GM06990 (cell line): ENCODE measurements at regions not wholly inside any gene's neighbourhood (a gene's known extent, or its start where the extent isn't known, plus 50 kb on each side); places are given as distances from the start of the nearest gene placed in this dataset.

Experiments used
- DNase-seq: peaks from one replicate; pipeline ENCODE4 v3.0.0-alpha.2; 2011; ENCODE audit not compliant: insufficient read length; ENCODE audit errors: extremely low read depth
- H3K27me3 ChIP-seq: replicated peaks from 2 replicates; pipeline ENCODE4 v1.6.0; 2011; ENCODE audit warnings: low read length; ENCODE audit not compliant: control insufficient read depth, insufficient read depth
- H3K36me3 ChIP-seq: 2 replicates; pipeline ENCODE4 v1.5.1; 2011; ENCODE audit warnings: low read length; ENCODE audit not compliant: control insufficient read depth, insufficient read depth
- H3K4me3 ChIP-seq: replicated peaks from 2 replicates; pipeline ENCODE4 v1.5.1; 2011; ENCODE audit warnings: low read depth, mild to moderate bottlenecking, control low read depth, low read length
- TF ChIP-seq, protein P1 (sequence below): IDR thresholded peaks from 2 replicates; pipeline ENCODE4 v1.5.1; 2011; ENCODE audit warnings: low read length, control low read depth, mild to moderate bottlenecking, inconsistent platforms; ENCODE audit not compliant: insufficient read depth, poor library complexity, severe bottlenecking

DNA sequence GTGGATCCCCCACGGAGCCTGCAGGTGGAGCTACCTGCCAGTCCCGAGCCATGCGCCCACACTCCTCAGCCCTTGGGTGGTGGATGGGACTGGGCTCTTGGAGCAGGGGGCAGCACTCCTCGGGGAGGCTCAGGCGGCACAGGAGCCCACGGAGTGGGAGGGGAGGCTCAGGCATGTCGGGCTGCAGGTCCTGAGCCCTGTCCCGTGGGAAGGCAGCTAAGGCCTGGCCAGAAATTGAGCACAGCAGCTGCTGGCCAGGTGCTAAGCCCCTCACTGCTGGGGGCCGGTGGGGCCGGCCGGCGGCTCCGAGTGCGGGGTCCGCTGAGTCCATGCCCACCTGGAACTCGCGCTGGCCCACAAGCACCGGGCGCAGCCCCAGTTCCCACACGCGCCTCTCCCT lies 91.7 kb upstream of the ACVR1 start:
- TF ChIP-seq, protein P1, sequence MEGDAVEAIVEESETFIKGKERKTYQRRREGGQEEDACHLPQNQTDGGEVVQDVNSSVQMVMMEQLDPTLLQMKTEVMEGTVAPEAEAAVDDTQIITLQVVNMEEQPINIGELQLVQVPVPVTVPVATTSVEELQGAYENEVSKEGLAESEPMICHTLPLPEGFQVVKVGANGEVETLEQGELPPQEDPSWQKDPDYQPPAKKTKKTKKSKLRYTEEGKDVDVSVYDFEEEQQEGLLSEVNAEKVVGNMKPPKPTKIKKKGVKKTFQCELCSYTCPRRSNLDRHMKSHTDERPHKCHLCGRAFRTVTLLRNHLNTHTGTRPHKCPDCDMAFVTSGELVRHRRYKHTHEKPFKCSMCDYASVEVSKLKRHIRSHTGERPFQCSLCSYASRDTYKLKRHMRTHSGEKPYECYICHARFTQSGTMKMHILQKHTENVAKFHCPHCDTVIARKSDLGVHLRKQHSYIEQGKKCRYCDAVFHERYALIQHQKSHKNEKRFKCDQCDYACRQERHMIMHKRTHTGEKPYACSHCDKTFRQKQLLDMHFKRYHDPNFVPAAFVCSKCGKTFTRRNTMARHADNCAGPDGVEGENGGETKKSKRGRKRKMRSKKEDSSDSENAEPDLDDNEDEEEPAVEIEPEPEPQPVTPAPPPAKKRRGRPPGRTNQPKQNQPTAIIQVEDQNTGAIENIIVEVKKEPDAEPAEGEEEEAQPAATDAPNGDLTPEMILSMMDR, result no peak
- H3K36me3 ChIP-seq, result no peaks in the 10 kb centered on the region
- no peak overlapping the region for H3K4me3 ChIP-seq
- H3K27me3 ChIP-seq, result no peaks in the 10 kb centered on the region; the same call in 1 of the 2 replicates
- no peak for DNase-seq

DNA sequence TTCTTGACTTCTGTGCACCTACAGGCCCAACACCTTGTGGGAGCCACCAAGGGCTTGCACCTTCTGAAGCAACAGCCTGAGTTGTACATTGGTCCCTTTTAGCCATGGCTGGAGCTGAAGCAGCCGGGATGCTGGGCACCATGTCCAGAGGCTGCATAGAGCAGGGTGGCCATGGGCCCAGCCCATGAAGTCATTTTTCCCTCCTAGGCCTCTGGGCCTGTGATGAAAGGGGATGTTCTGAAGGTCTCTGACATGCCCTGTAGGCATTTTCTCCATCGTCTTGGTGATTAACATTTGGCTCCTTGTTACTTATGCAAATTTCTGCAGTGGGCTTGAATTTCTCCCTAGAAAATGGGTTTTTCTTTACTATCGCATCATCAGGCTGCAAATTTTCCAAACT lies 83.1 kb upstream of the ACVR1 start:
- no peak for DNase-seq
- no peaks in the 10 kb centered on the region for H3K36me3 ChIP-seq
- H3K4me3 ChIP-seq, result no peak overlapping the region
- no peaks in the 10 kb centered on the region; the same call in 1 of the 2 replicates for H3K27me3 ChIP-seq
- TF ChIP-seq, protein P1, result no peak

DNA sequence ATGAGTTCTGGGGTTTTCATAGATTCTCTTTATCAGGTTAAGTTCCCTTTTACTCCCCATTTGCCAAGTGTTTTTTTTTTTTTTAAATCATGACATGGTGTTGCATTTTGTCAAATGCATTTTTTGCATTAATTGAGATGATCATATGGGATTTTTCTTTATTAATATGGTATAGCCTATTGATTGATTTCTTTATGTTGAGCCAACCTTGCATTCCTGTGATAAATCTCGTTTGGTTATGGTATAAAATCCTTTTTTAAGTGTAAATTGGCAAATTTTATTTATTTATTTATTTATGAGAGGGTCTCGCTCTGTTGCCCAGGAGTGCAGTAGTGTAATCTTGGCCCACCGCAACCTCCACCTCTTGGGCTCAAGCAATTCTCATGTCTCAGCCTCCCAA lies 81.5 kb upstream of the ACVR1 start:
- TF ChIP-seq, protein P1, result no peak
- Histone ChIP-seq H3K4me3 (no peak overlapping the region), H3K27me3 (no peaks in the 10 kb centered on the region), H3K36me3 (no peaks in the 10 kb centered on the region)
- no peak for DNase-seq

DNA sequence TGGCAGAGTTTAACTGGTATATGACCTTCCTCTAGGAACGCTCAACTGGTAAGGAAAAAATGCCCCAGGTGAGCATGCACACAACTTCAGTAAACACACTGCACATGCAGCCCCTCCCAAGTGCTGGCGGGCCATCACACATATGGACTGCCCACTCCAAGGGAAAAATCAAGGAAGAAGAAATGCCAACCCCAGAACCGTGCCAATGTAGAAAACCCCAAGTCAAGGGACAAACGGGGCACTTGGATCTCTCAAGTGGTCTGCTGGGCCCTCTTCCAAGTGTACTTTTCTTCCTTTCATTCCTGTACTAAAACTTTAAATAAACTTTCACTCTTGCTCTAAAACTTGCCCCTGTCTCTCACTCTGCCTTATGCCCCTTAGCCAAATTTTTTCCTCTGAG lies 76.4 kb upstream of the ACVR1 start:
- no peak overlapping the region for H3K4me3 ChIP-seq
- no peak for DNase-seq
- TF ChIP-seq, protein P1, result no peak
- H3K36me3 ChIP-seq, result no peaks in the 10 kb centered on the region
- H3K27me3 ChIP-seq, result no peaks in the 10 kb centered on the region

DNA sequence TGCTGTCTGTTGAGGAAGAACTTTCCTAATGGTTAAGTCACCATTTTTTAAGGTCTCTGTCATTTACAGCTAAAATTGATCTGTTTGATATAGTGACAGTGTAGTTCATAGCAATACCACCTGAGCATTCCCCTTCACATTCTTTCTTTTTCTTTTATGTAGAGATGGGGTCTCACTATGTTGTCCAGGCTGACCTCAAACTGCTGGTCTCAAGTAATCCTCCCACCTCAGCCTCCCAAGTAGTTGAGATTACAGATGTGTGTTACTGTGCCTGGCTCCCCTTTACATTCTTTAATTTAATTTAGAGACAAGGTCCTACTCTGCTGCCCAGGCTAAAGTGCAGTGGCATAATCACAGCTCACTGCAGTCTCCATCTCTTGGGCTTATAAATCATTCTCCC lies 72.7 kb upstream of the ACVR1 start:
- Histone ChIP-seq H3K4me3 (no peak overlapping the region), H3K27me3 (no peaks in the 10 kb centered on the region), H3K36me3 (no peaks in the 10 kb centered on the region)
- TF ChIP-seq, protein P1, result no peak
- no peak for DNase-seq

DNA sequence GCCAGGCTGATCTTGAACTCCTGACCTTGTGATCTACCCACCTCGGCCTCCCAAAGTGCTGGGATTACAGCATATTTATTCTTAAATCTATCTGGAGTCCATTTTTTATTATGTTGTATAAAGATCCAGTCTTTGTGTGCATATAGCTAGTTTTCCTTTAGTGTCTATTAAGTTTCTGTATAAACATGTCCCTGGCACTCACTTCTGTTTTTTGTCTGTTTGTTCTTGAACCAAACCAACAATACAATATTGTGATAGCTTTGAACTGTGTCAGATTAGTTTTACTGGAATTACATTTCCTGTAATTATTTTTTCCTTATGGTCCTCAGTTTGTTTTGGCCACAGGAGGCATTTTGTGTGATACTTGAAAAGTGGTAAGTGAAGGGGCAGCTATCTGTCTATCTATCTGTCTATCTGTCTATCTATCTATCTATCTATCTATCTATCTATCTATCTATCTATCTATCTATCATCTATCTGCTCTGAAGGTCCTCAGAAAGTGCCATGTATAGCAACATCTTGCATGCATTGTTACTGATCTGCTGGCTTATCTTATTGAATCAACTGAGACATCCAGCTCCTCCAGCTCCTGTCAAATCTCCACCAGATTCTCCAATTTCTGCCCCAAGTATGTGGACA lies 70.9 kb upstream of the ACVR1 start:
- no peaks in the 10 kb centered on the region for H3K27me3 ChIP-seq
- no peak for DNase-seq
- TF ChIP-seq, protein P1, result no peak
- H3K36me3 ChIP-seq, result no peaks in the 10 kb centered on the region
- no peak overlapping the region for H3K4me3 ChIP-seq
